ENCODE measurements at regions not wholly inside any gene's neighbourhood (a gene's known extent, or its start where the extent isn't known, plus 50 kb on each side); places are given as distances from the start of the nearest gene placed in this dataset.

DNA sequence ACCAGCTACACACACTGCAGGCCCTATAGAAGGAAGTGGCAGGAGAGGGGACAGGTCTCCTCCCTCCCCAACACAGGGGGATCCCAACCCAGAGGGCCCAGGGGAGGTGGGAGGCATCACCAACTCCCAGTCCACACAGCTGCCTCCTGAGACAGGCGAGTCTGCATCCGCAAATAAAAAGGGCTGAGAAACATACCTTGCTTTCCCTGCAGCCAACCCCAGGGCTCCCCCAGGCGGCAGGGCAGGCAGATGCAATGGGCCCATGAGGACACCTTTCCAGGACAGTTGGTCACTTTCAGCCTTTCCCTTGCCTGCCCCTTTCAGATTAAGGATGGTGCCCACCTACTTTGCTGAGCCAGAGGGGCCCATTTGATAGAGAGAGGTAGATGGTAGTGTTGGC, 180.0 kb downstream of the BRD1 start:
- TF ChIP-seq, protein P1, sequence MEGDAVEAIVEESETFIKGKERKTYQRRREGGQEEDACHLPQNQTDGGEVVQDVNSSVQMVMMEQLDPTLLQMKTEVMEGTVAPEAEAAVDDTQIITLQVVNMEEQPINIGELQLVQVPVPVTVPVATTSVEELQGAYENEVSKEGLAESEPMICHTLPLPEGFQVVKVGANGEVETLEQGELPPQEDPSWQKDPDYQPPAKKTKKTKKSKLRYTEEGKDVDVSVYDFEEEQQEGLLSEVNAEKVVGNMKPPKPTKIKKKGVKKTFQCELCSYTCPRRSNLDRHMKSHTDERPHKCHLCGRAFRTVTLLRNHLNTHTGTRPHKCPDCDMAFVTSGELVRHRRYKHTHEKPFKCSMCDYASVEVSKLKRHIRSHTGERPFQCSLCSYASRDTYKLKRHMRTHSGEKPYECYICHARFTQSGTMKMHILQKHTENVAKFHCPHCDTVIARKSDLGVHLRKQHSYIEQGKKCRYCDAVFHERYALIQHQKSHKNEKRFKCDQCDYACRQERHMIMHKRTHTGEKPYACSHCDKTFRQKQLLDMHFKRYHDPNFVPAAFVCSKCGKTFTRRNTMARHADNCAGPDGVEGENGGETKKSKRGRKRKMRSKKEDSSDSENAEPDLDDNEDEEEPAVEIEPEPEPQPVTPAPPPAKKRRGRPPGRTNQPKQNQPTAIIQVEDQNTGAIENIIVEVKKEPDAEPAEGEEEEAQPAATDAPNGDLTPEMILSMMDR (conservative IDR thresholded peaks at IDR 0.05; ENCODE audit: low read depth, low read length) = peak; percentile 39; the same call in 1 of the 2 replicates
- no peak for TF ChIP-seq EZH2 (IDR thresholded peaks at IDR 0.05; ENCODE audit: low read length, unreplicated experiment)

Data from PC-3 (cell line).